PC-3 (cell line): ENCODE measurements at regions not wholly inside any gene's neighbourhood (a gene's known extent, or its start where the extent isn't known, plus 50 kb on each side); places are given as distances from the start of the nearest gene placed in this dataset.
A peak's percentile ranks its signal among the peaks of the same experiment; 100 is the strongest.

Source experiments
- ATAC-seq: fragments of 200-7000 bp; cut with Tn5 transposase; 2 replicates; pipeline ENCODE4 v1.9.1; 2020; ENCODE audit warnings: mild to moderate bottlenecking, moderate library complexity
- BruUV-seq: library from RNA; stranded (reverse); fragments of 400-500 nt; replicated peaks from 2 replicates; lab custom pipeline; 2021; lab: Mats Ljungman, UMichigan
- CTCF ChIA-PET: fragments of 300-600 bp; sonication (Branson Sonifier 250); formaldehyde crosslinking; loops from one replicate; lab custom pipeline; 2022; ENCODE audit warnings: antibody characterized with exemption; lab: Charles Lee
- POLR2A ChIA-PET: fragments of 300-600 bp; sonication (Branson Sonifier 250); formaldehyde crosslinking; loops from one replicate; lab custom pipeline; 2022; ENCODE audit warnings: antibody characterized with exemption; ENCODE audit not compliant: unreplicated experiment; lab: Charles Lee
- DNase-seq: peaks from one replicate; pipeline ENCODE4 v3.0.0-alpha.2; 2015
- H2AFZ ChIP-seq: fragments of 300-600 bp; sonication (generic); 2 replicates; pipeline ENCODE4 v1.6.0; 2016; ENCODE audit warnings: antibody characterized with exemption, low read length
- H3F3A ChIP-seq: fragments of 300-600 bp; sonication (generic); one replicate; pipeline ENCODE4 v1.6.0; 2017; ENCODE audit warnings: antibody characterized with exemption, low read length, control low read depth, mild to moderate bottlenecking; ENCODE audit not compliant: unreplicated experiment
- H3K27ac ChIP-seq: fragments of 300-600 bp; sonication (generic); 2 replicates; pipeline ENCODE4 v1.5.1; 2016; ENCODE audit warnings: mild to moderate bottlenecking, low read length
- H3K27me3 ChIP-seq: fragments of 300-600 bp; sonication (generic); 2 replicates; pipeline ENCODE4 v1.6.1; 2016; ENCODE audit warnings: low read length, mixed read lengths
- H3K36me3 ChIP-seq: fragments of 300-600 bp; sonication (generic); 2 replicates; pipeline ENCODE4 v1.6.1; 2016; ENCODE audit warnings: low read depth, mixed run types, low read length, mixed read lengths
- H3K4me1 ChIP-seq: fragments of 300-600 bp; sonication (generic); 2 replicates; pipeline ENCODE4 v1.5.1; 2016; ENCODE audit warnings: low read length; ENCODE audit not compliant: insufficient read depth
- H3K4me2 ChIP-seq: fragments of 300-600 bp; sonication (generic); 2 replicates; pipeline ENCODE4 v1.6.0; 2016; ENCODE audit warnings: low read length
- H3K4me3 ChIP-seq: fragments of 300-600 bp; sonication (generic); 2 replicates; pipeline ENCODE4 v1.5.1; 2016; ENCODE audit warnings: mild to moderate bottlenecking, low read length, mixed read lengths
- H3K79me2 ChIP-seq: fragments of 300-600 bp; sonication (generic); 2 replicates; pipeline ENCODE4 v1.6.1; 2017; ENCODE audit warnings: low read length, mixed read lengths
- H3K9ac ChIP-seq: fragments of 300-600 bp; sonication (generic); 2 replicates; pipeline ENCODE4 v1.6.0; 2016; ENCODE audit warnings: mild to moderate bottlenecking, low read length
- H3K9me2 ChIP-seq: fragments of 300-600 bp; sonication (generic); replicated peaks from 2 replicates; pipeline ENCODE4 v1.6.1; 2016; ENCODE audit warnings: mixed run types, low read length, mixed read lengths
- H3K9me3 ChIP-seq: fragments of 300-600 bp; sonication (generic); 2 replicates; pipeline ENCODE4 v1.6.1; 2016; ENCODE audit warnings: low read length, mixed read lengths
- H4K20me1 ChIP-seq: fragments of 300-600 bp; sonication (generic); 2 replicates; pipeline ENCODE4 v1.6.1; 2016; ENCODE audit warnings: low read length, mixed read lengths
- EZH2 ChIP-seq: fragments of 300-600 bp; sonication (generic); IDR thresholded peaks from one replicate; pipeline ENCODE4 v1.6.1; 2017; ENCODE audit warnings: antibody characterized with exemption, mild to moderate bottlenecking, low read length; ENCODE audit not compliant: unreplicated experiment
- EZH2phosphoT487 ChIP-seq: fragments of 300-600 bp; sonication (generic); IDR thresholded peaks from 2 replicates; pipeline ENCODE4 v1.6.1; 2018; ENCODE audit warnings: mild to moderate bottlenecking, antibody characterized with exemption, low read length, borderline replicate concordance
- intact Hi-C: fragments of 100-400 bp; cut with micrococcal nuclease; formaldehyde crosslinking; loops from 2 replicates; pipeline ENCODE4 v1.9.0; 2023
- TF ChIP-seq, protein P1 (sequence below): fragments of 300-600 bp; sonication (generic); conservative IDR thresholded peaks from 2 replicates; pipeline ENCODE4 v1.5.1; 2017; ENCODE audit warnings: antibody characterized with exemption, low read depth, mild to moderate bottlenecking, low read length

DNA sequence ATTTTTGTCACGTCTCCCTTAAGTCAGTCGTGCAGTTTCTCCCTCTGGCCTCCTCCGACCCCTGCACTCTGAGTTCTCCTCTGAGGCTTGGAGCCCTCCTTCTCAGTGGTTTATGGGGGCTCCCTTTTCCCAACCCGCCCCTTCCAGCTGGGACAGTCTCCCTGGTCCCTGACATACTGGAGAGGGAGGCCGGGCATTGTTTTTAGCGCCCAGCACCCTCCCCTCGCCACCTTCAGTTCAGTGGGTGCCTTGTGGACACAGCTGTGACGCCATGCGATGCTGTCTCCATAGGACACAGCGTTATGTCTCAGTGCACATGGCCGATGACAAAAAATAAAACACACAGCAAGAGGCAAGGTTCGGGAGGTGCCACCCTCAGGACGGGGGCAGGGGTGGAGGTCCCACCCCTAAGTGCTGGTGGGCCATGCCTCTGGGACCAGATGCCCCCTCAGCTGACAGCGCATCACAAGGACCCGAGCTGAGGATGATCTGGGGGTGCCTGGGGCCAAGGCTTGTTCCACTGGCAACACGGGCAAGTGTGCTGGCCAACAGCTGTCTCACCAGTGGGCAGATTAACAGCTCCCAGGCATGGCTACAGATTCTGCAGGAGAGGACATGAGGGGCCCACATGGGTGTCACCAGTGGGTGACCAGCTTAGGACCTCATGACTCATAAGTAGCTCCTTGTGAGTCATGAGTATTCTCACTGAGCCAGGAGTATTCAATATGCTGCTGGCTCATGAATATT is 81.6 kb downstream of the PLXNA1 start:
- Histone ChIP-seq H4K20me1 (no peaks in the 10 kb centered on the region), H3K9me2 (no peaks in the 10 kb centered on the region), H3K27me3 (0 out of 2 replicates have a peak, but pooled peaks cover 4% of the 10 kb centered on the region), H3K36me3 (no peaks in the 10 kb centered on the region), H3K4me3 (no peak overlapping the region), H3K9ac (no peak overlapping the region), H3K27ac (no peak overlapping the region), H3K4me1 (no peaks in the 10 kb centered on the region; the same call in 1 of the 2 replicates), H3K4me2 (no peak overlapping the region), H3F3A (no peaks in the 10 kb centered on the region), H3K9me3 (no peaks in the 10 kb centered on the region), H3K79me2 (no peaks in the 10 kb centered on the region), H2AFZ (no peak overlapping the region)
- peak; percentile 44 for DNase-seq
- ATAC-seq, result peak; percentile 58; the same call in 1 of the 2 replicates
- BruUV-seq, result no TSS peak
- intact Hi-C loops, result no loop called here
- TF ChIP-seq EZH2 (no peak), EZH2phosphoT487 (no peak)
- TF ChIP-seq, protein P1, sequence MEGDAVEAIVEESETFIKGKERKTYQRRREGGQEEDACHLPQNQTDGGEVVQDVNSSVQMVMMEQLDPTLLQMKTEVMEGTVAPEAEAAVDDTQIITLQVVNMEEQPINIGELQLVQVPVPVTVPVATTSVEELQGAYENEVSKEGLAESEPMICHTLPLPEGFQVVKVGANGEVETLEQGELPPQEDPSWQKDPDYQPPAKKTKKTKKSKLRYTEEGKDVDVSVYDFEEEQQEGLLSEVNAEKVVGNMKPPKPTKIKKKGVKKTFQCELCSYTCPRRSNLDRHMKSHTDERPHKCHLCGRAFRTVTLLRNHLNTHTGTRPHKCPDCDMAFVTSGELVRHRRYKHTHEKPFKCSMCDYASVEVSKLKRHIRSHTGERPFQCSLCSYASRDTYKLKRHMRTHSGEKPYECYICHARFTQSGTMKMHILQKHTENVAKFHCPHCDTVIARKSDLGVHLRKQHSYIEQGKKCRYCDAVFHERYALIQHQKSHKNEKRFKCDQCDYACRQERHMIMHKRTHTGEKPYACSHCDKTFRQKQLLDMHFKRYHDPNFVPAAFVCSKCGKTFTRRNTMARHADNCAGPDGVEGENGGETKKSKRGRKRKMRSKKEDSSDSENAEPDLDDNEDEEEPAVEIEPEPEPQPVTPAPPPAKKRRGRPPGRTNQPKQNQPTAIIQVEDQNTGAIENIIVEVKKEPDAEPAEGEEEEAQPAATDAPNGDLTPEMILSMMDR, result no peak
- ChIA-PET POLR2A (no interaction called here), CTCF (no interaction called here)

DNA sequence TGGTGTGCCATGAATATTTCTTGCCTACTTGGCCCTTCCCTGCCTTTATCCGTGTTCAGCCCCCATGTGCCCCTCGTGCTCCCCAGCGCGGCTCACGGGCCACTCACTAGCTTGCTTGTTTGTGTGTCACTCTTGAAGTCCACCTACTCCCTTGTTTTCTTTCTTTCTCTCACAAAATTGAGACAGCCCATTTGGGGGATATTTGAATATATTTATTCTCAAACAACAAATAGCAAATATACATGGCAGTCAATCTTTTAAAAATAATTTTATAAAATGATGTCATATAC is 82.2 kb downstream of the PLXNA1 start:
- BruUV-seq, result no TSS peak

More for the DNA sequence above, 82.2 kb downstream of the PLXNA1 start:
- ChIA-PET POLR2A (no interaction called here), CTCF (no interaction called here)
- Histone ChIP-seq H4K20me1 (no peaks in the 10 kb centered on the region), H3K9me2 (no peaks in the 10 kb centered on the region), H2AFZ (no peak overlapping the region), H3K9me3 (no peaks in the 10 kb centered on the region), H3K27me3 (0 out of 2 replicates have a peak, but pooled peaks cover 4% of the 10 kb centered on the region), H3K9ac (no peak overlapping the region), H3K27ac (no peak overlapping the region), H3K4me2 (no peak overlapping the region), H3K4me1 (no peaks in the 10 kb centered on the region; the same call in 1 of the 2 replicates), H3F3A (no peaks in the 10 kb centered on the region), H3K4me3 (no peak overlapping the region), H3K79me2 (no peaks in the 10 kb centered on the region), H3K36me3 (no peaks in the 10 kb centered on the region)
- DNase-seq (no peak), ATAC-seq (no peak)
- TF ChIP-seq EZH2phosphoT487 (no peak), EZH2 (no peak)
- TF ChIP-seq, protein P1, result no peak
- intact Hi-C loops, result no loop called here
